ENCODE measurements at regions not wholly inside any gene's neighbourhood (a gene's known extent, or its start where the extent isn't known, plus 50 kb on each side); places are given as distances from the start of the nearest gene placed in this dataset.

DNA sequence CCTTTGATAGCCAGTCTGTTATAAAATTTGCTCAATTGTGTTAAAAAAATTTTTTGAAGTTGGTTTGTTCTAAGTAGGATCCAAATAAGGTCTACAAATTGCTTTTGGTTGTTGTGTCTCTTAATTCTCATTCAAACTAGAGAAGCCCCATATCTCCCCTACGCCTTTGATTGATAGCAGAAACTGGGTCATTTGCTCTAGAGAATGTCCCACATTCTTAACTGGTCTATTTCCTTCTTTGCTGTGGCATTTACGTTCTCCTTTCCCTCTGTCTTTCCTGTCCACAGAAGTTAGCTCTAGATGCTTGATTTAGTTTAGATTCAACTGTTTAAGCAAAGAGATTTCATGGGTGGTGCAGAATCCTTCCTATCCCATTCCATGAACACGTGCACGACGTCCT lies 174.6 kb upstream of the SVIL start:
- Histone ChIP-seq H3K27me3 (ENCODE audit: control insufficient read depth in 2 of 2, insufficient read depth in 2 of 2, low read length in 2 of 2) (no peaks in the 10 kb centered on the region), H3K4me3 (replicated peaks in 1 of 3; ENCODE audit: low read depth in 2 of 3, low read length in 3 of 3) (no peak overlapping the region), H3K36me3 (replicated peaks in 1 of 2; ENCODE audit: control insufficient read depth in 1 of 2, insufficient read depth in 2 of 2, low read length in 2 of 2) (no peaks in the 10 kb centered on the region), H3K9me3 (replicated peaks in 1 of 2; ENCODE audit: control insufficient read depth in 1 of 2, insufficient read depth in 1 of 2, low read length in 2 of 2) (no peaks in the 10 kb centered on the region), H3K4me2 (replicated peaks; ENCODE audit: extremely low read depth, low read length, poor library complexity, severe bottlenecking) (no peak overlapping the region), H3K4me1 (ENCODE audit: control insufficient read depth in 1 of 2, insufficient read depth in 2 of 2, low read length in 2 of 2) (peaks cover 24 to 27% of the 10 kb centered on the region in 2 donors), H3K9ac (ENCODE audit: insufficient read depth, low read length, poor library complexity, severe bottlenecking) (no peak overlapping the region), H3K27ac (ENCODE audit: low read depth in 1 of 2, low read length in 2 of 2) (no peak overlapping the region), H4K20me1 (ENCODE audit: insufficient read depth, low read length) (no peaks in the 10 kb centered on the region), H3K79me2 (ENCODE audit: insufficient read depth, low read length) (no peaks in the 10 kb centered on the region), H2AFZ (ENCODE audit: insufficient read depth, low read depth, low read length, poor library complexity, severe bottlenecking) (no peak overlapping the region)
- no CpG with 5 or more reads among the region's 5 CpGs for WGBS (ENCODE audit: insufficient coverage)
- no peak for DNase-seq
- peaks cover 2 to 5% (median 4%) of the 10 kb centered on the region in 3 donors for H3K27me3 Mint-ChIP-seq (ENCODE audit: low read depth in 3 of 3)
- no peak overlapping the region for H3K27ac Mint-ChIP-seq
- no peak overlapping the region for H3K4me3 Mint-ChIP-seq
- intact Hi-C loops (cut with micrococcal nuclease): no loop called here
- TF ChIP-seq, protein P1, sequence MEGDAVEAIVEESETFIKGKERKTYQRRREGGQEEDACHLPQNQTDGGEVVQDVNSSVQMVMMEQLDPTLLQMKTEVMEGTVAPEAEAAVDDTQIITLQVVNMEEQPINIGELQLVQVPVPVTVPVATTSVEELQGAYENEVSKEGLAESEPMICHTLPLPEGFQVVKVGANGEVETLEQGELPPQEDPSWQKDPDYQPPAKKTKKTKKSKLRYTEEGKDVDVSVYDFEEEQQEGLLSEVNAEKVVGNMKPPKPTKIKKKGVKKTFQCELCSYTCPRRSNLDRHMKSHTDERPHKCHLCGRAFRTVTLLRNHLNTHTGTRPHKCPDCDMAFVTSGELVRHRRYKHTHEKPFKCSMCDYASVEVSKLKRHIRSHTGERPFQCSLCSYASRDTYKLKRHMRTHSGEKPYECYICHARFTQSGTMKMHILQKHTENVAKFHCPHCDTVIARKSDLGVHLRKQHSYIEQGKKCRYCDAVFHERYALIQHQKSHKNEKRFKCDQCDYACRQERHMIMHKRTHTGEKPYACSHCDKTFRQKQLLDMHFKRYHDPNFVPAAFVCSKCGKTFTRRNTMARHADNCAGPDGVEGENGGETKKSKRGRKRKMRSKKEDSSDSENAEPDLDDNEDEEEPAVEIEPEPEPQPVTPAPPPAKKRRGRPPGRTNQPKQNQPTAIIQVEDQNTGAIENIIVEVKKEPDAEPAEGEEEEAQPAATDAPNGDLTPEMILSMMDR (IDR thresholded peaks at IDR 0.05): no peak
- H3K9me3 Mint-ChIP-seq: peaks cover 0 to 5% (median 0%) of the 10 kb centered on the region in 7 donors
- no peaks in the 10 kb centered on the region for H3K36me3 Mint-ChIP-seq
- H3K4me1 Mint-ChIP-seq: peaks cover 30% of the 10 kb centered on the region

DNA sequence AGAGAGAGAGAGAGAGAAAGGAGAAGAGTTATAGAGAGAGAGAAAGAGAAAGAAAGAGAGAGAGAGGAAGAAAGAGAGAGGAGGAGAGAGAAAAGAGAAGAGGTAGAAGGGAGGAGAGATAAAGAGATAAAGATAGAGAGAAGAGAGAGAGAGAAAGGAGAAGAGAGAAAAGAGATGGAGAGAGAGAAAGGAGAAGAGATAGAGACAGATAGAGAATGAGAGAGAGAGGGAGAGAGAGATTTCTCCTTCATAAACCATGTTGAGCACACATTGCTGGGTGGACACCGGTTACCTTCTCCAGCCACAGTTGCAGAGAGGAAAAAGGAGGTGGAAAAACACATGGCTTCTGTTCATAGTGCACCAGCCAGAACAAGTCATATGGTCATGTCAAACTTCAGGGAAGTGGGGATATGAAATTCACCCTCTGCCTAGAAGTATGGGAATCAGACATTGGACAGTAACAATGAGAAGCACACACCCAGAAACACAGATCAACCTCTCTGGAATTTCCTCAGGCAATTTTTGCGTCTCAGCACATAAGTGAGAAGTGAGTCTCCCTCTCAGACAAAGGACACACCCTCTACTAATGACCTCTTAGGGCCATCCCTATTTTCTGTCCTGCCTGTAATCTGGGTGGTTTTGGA lies 172.5 kb upstream of the SVIL start:
- Histone ChIP-seq H3K4me1 (ENCODE audit: control insufficient read depth in 1 of 2, insufficient read depth in 2 of 2, low read length in 2 of 2) (peaks cover 40 to 43% of the 10 kb centered on the region in 2 donors), H3K9ac (ENCODE audit: insufficient read depth, low read length, poor library complexity, severe bottlenecking) (no peak overlapping the region), H4K20me1 (ENCODE audit: insufficient read depth, low read length) (no peaks in the 10 kb centered on the region), H3K79me2 (ENCODE audit: insufficient read depth, low read length) (no peaks in the 10 kb centered on the region), H3K4me3 (replicated peaks in 1 of 3; ENCODE audit: low read depth in 2 of 3, low read length in 3 of 3) (no peak overlapping the region), H3K27me3 (ENCODE audit: control insufficient read depth in 2 of 2, insufficient read depth in 2 of 2, low read length in 2 of 2) (no peaks in the 10 kb centered on the region), H3K36me3 (replicated peaks in 1 of 2; ENCODE audit: control insufficient read depth in 1 of 2, insufficient read depth in 2 of 2, low read length in 2 of 2) (no peaks in the 10 kb centered on the region), H3K4me2 (replicated peaks; ENCODE audit: extremely low read depth, low read length, poor library complexity, severe bottlenecking) (no peak overlapping the region), H3K9me3 (replicated peaks in 1 of 2; ENCODE audit: control insufficient read depth in 1 of 2, insufficient read depth in 1 of 2, low read length in 2 of 2) (no peaks in the 10 kb centered on the region), H3K27ac (ENCODE audit: low read depth in 1 of 2, low read length in 2 of 2) (no peak overlapping the region), H2AFZ (ENCODE audit: insufficient read depth, low read depth, low read length, poor library complexity, severe bottlenecking) (no peak overlapping the region)
- WGBS (ENCODE audit: insufficient coverage): no CpG with 5 or more reads among the region's 2 CpGs
- TF ChIP-seq, protein P1 (IDR thresholded peaks at IDR 0.05): no peak
- Mint-ChIP-seq H3K36me3 (no peaks in the 10 kb centered on the region), H3K4me3 (no peak overlapping the region), H3K9me3 (peaks cover 0 to 6% (median 1%) of the 10 kb centered on the region in 7 donors), H3K4me1 (peaks cover 45% of the 10 kb centered on the region), H3K27ac (peak overlapping the region in 1 of 7 donors; percentile 7), H3K27me3 (ENCODE audit: low read depth in 3 of 3) (peaks cover 2 to 5% (median 4%) of the 10 kb centered on the region in 3 donors)
- DNase-seq: no peak
- intact Hi-C loops (cut with micrococcal nuclease): no loop called here

Data from CD14-positive monocyte (primary cell).